ENCODE measurements at regions not wholly inside any gene's neighbourhood (a gene's known extent, or its start where the extent isn't known, plus 50 kb on each side); places are given as distances from the start of the nearest gene placed in this dataset.
A peak's percentile ranks its signal among the peaks of the same experiment; 100 is the strongest.

DNA sequence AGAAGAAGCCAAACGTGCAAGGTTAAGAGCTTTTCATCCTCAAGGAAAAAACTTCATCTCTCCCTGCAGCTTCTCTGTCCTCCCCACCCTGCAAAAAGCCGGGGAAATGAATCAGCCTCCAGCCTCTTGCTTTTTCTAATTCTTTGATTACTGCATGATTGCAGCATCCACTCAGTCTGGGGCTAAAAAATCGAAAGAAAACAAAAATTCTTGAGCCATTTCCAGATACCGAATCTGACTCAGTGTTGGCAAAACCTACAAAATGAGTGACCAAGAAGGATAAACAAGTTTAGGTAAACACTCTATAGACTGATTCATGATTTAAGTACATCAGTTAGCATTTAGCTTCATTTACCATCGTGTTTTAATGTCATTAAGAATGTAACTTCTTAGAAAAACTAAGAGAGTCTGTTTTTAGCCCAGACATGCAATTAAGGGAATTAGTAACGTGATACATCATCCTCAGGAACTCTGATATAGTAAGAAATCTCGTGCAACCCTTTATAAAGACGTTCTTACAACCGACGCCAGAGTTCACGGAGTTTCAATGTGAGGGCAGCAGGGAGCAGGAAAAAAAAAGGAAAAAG is 287.3 kb upstream of the FOXF1 start (continued):
- TF ChIP-seq, protein P1, sequence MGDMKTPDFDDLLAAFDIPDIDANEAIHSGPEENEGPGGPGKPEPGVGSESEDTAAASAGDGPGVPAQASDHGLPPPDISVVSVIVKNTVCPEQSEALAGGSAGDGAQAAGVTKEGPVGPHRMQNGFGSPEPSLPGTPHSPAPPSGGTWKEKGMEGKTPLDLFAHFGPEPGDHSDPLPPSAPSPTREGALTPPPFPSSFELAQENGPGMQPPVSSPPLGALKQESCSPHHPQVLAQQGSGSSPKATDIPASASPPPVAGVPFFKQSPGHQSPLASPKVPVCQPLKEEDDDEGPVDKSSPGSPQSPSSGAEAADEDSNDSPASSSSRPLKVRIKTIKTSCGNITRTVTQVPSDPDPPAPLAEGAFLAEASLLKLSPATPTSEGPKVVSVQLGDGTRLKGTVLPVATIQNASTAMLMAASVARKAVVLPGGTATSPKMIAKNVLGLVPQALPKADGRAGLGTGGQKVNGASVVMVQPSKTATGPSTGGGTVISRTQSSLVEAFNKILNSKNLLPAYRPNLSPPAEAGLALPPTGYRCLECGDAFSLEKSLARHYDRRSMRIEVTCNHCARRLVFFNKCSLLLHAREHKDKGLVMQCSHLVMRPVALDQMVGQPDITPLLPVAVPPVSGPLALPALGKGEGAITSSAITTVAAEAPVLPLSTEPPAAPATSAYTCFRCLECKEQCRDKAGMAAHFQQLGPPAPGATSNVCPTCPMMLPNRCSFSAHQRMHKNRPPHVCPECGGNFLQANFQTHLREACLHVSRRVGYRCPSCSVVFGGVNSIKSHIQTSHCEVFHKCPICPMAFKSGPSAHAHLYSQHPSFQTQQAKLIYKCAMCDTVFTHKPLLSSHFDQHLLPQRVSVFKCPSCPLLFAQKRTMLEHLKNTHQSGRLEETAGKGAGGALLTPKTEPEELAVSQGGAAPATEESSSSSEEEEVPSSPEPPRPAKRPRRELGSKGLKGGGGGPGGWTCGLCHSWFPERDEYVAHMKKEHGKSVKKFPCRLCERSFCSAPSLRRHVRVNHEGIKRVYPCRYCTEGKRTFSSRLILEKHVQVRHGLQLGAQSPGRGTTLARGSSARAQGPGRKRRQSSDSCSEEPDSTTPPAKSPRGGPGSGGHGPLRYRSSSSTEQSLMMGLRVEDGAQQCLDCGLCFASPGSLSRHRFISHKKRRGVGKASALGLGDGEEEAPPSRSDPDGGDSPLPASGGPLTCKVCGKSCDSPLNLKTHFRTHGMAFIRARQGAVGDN (IDR thresholded peaks at IDR 0.05) = no peak
- TF ChIP-seq, protein P2, sequence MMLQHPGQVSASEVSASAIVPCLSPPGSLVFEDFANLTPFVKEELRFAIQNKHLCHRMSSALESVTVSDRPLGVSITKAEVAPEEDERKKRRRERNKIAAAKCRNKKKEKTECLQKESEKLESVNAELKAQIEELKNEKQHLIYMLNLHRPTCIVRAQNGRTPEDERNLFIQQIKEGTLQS (IDR thresholded peaks at IDR 0.05; ENCODE audit: borderline replicate concordance, extremely low read depth, low read depth, low read length) = no peak
- TF ChIP-seq, protein P3, sequence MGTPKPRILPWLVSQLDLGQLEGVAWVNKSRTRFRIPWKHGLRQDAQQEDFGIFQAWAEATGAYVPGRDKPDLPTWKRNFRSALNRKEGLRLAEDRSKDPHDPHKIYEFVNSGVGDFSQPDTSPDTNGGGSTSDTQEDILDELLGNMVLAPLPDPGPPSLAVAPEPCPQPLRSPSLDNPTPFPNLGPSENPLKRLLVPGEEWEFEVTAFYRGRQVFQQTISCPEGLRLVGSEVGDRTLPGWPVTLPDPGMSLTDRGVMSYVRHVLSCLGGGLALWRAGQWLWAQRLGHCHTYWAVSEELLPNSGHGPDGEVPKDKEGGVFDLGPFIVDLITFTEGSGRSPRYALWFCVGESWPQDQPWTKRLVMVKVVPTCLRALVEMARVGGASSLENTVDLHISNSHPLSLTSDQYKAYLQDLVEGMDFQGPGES (IDR thresholded peaks at IDR 0.05) = no peak
- TF ChIP-seq, protein P4, sequence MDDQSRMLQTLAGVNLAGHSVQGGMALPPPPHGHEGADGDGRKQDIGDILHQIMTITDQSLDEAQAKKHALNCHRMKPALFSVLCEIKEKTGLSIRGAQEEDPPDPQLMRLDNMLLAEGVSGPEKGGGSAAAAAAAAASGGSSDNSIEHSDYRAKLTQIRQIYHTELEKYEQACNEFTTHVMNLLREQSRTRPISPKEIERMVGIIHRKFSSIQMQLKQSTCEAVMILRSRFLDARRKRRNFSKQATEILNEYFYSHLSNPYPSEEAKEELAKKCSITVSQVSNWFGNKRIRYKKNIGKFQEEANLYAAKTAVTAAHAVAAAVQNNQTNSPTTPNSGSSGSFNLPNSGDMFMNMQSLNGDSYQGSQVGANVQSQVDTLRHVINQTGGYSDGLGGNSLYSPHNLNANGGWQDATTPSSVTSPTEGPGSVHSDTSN (IDR thresholded peaks at IDR 0.05; ENCODE audit: insufficient replicate concordance, low read depth, low read length) = no peak

DNA sequence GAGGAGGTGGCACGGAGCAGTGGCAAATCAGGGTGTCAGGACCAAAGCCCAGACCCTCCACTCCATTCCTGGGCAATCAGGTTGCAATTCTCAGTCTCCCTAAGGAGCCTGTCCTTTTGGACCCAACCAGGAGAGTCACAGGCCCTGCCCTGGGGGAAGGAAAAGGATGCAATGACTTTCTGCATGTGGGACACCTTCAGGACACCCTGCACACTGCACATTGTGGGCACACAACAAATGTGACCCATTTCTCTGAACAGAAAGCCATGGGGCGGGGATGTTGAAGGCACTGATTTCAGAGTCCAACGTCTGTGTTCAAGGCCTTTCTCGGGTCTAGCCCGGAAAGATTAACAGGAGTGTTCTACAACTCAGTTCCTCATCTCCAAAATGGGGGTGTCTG is 286.2 kb upstream of the FOXF1 start:
- ATAC-seq (peak; percentile 45), FAIRE-seq (no peak), DNase-seq (ENCODE audit: low read depth, low spot score) (no peak)
- in situ Hi-C loops (cut with MboI) (no loop called here), intact Hi-C loops (cut with micrococcal nuclease; ENCODE audit: unreplicated experiment) (no loop called here)
- ChIA-PET CTCF (no interaction called here), SMC1A (ENCODE audit: uncharacterized antibody, unreplicated experiment) (no interaction called here), RAD21 (ENCODE audit: unreplicated experiment) (no interaction called here), POLR2A (no interaction called here)
- Histone ChIP-seq H3K9me3 (replicated peaks; ENCODE audit: control insufficient read depth, insufficient read depth, low read length) (no peaks in the 10 kb centered on the region; the same call in 2 of the 3 replicates), H3K27me3 (replicated peaks in 1 of 2; ENCODE audit: control insufficient read depth in 2 of 2, insufficient read depth in 2 of 2, low read length in 1 of 2) (peaks cover 1 to 3% of the 10 kb centered on the region in 2 experiments; a peak in 2 of 4 replicates), H3K79me2 (ENCODE audit: control insufficient read depth, insufficient read depth, low read length) (no peaks in the 10 kb centered on the region), H3K36me3 (ENCODE audit: control insufficient read depth in 2 of 2, insufficient read depth in 2 of 2, low read length in 1 of 2) (no peaks in the 10 kb centered on the region), H3K4me1 (ENCODE audit: control insufficient read depth, insufficient read depth, low read length) (no peaks in the 10 kb centered on the region), H3K4me3 (no peak overlapping the region), H4K20me1 (ENCODE audit: control insufficient read depth, insufficient read depth) (no peaks in the 10 kb centered on the region), H3K9ac (ENCODE audit: control insufficient read depth, insufficient read depth, low read length) (no peak overlapping the region), H3K4me2 (ENCODE audit: control insufficient read depth, insufficient read depth) (no peak overlapping the region), H2AFZ (ENCODE audit: control insufficient read depth, low read depth, low read length) (no peak overlapping the region), H3K27ac (ENCODE audit: control insufficient read depth, insufficient read depth) (no peak overlapping the region)
- no TSS peak for BruUV-seq (replicated peaks)
- TF ChIP-seq, protein P5, sequence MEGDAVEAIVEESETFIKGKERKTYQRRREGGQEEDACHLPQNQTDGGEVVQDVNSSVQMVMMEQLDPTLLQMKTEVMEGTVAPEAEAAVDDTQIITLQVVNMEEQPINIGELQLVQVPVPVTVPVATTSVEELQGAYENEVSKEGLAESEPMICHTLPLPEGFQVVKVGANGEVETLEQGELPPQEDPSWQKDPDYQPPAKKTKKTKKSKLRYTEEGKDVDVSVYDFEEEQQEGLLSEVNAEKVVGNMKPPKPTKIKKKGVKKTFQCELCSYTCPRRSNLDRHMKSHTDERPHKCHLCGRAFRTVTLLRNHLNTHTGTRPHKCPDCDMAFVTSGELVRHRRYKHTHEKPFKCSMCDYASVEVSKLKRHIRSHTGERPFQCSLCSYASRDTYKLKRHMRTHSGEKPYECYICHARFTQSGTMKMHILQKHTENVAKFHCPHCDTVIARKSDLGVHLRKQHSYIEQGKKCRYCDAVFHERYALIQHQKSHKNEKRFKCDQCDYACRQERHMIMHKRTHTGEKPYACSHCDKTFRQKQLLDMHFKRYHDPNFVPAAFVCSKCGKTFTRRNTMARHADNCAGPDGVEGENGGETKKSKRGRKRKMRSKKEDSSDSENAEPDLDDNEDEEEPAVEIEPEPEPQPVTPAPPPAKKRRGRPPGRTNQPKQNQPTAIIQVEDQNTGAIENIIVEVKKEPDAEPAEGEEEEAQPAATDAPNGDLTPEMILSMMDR (IDR thresholded peaks at IDR 0.05 in 2 of 3, conservative IDR thresholded peaks at IDR 0.05 in 1 of 3; ENCODE audit: control insufficient read depth in 2 of 3, extremely low read depth in 1 of 3, insufficient read depth in 1 of 3, low read depth in 3 of 3, low read length in 3 of 3) = 0 out of 6 replicates have a peak, but pooled peaks of 1 of the 3 experiments have one; percentile 8
- TF ChIP-seq NFYA (IDR thresholded peaks at IDR 0.05; ENCODE audit: borderline replicate concordance, low read depth, low read length) = no peak
- WGBS (ENCODE audit: insufficient coverage, insufficient replicate concordance, low lambda C conversion rate, missing lambda C conversion rate) = 16% methylated on average over 5 of the region's 5 CpGs

All from GM12878 (cell line).